GM21619 (cell line): ENCODE measurements at regions not wholly inside any gene's neighbourhood (a gene's known extent, or its start where the extent isn't known, plus 50 kb on each side); places are given as distances from the start of the nearest gene placed in this dataset.
"Not testable (repeated sequence)": the region's sequence is repeated elsewhere in the genome, so short reads cannot be mapped to it uniquely, and the experiment has no call there.

Source experiments
- ATAC-seq: cut with Tn5 transposase; IDR thresholded peaks from one replicate; pipeline ENCODE4 v1.9.1; 2021; ENCODE audit not compliant: unreplicated experiment

DNA sequence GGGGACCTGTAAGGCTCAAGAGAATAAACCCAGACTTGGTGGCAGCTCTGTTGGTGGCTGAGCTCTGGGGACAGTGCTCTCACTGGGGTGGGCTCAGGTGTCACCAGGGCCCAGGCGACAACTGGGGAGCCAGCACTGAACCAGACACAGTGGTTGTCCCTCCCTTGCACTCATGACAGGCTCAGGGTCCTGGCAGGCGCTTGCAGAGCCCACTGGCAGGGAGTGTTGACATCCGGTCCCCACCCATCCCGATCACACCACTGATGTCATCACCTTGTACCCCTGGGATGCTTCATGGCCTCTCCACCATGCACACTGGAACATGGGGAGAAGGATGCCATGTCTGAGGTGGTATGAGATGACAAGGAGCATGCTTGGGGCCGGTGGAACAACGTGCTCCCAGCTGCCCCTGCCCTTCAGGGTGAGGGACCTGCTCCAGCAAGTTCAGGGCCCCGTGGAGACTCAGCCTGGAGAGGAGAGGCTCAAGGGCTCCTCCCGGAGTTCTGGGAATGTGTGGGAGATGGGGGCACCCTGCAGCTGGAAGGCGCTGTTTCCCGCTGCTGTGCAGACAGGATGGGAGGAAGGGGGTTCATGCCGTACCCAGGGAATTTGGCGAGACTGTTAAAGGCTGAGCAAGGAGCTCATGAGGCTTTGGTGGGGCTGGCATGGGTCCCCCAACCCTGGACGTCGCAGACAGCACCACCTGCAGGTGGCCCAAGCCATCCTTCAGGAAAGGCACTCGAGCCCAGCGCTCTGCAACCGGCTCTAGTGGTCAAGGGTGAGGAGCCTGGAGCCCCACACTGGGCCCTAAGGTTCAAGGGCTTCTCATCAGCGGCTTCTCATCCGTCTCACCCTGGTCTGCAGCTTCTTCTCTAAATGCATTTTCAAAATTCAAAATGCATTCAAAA, 141.1 kb upstream of the ZNF469 start:
- ATAC-seq, result not testable (repeated sequence)

DNA sequence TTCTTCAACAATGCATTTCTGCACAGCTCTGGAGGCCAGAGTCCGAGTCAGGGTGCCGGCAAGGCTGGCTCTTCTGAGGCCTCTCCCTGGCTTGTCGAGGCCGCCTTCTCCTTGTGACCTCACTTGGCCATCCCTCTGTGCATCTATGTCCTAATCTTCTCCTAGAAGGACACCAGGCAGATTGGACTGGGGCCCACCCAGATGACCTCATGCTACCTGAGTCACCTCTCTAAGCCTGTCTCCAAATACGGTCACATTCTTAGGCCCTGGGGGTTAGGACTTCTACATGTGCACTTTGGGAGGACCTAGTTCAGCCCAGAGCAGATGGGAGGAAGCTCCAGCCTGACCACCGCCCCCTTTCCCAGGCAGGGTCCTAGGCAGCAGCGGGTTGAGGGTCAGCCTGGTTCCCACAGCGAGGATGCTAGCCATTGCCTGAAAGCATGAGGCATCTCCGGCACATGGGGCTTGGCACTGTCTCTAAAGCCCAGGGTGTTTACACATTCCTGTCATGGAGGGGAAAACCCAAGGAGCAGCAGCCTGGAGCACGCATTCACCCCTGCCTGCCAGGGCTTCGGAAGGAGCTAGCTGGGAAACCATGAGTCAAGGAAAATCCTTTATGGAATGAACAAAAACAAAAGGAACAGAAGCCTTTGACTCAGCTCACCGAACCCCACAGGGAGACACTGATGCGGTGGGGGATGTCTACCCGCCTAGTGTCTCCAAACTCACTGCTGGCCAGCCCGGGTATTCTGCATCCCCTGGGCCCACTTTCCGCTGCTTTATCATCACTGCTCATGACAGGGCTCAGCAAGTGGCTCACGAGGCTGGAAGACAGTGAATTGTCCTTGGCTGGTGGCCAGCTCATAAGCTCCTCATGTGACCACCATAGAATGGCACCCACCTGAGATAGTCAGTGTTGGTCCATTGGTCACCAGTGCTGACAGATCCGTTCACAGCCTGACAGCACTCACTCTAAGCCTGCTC, 140.2 kb upstream of the ZNF469 start:
- not testable (repeated sequence) for ATAC-seq

DNA sequence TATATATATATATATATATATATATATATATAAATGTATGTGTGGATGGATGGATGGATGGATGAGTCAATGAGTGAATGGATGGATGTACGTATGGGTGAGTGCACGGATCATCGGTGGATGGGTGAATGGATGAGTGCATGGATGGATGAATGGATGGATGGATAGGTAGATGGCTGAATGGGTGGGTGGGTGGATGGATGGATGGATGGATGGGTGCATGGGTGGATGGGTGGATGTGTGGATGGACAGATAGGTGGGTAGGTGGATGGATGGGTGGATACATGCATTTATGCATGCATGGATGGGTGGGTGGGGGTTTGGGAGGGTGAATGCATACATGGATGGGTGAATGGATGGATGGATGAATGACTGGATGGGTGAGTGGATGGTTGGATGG, 138.8 kb upstream of the ZNF469 start:
- ATAC-seq, result not testable (repeated sequence)

DNA sequence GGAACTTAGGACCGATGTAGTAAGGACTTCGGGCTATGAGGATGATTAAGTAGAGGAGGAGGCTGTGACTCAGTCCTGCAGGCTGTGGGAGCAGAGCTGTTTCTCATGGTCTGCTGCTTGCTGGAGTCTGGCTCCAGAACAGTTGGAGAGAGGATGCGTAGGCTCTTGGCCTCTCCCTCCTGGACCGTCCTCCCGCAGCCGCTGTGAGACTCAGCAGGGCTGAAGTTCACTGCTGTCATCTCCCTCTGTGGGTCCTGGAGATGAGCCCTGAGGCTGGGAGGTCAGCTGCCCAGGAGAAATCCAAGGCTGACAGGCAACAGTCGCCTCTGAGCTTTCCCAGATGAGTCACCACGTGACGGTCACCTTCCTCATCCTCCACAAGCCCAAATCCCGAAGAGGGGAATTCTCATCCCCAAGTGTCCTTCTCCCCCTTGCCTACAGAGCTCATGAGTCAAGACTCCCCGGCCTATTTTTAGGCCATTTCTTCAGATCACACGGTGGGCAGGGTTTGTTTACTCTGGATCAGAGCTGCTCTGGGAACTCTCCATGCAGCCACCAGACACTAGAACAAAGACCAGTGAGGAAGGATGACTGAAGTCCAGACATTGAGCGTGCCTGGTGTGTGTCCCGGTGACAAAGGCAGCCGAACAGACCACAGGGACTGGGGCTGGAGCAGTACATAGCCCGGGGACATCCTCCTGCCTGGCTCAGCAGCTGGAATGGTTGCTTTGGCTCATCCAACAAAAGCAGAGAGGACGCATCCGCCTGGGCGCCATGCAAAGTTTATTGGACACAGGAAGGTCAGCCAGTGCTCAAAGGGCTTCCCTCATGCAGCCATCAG, 137.3 kb upstream of the ZNF469 start:
- not testable (repeated sequence) for ATAC-seq

DNA sequence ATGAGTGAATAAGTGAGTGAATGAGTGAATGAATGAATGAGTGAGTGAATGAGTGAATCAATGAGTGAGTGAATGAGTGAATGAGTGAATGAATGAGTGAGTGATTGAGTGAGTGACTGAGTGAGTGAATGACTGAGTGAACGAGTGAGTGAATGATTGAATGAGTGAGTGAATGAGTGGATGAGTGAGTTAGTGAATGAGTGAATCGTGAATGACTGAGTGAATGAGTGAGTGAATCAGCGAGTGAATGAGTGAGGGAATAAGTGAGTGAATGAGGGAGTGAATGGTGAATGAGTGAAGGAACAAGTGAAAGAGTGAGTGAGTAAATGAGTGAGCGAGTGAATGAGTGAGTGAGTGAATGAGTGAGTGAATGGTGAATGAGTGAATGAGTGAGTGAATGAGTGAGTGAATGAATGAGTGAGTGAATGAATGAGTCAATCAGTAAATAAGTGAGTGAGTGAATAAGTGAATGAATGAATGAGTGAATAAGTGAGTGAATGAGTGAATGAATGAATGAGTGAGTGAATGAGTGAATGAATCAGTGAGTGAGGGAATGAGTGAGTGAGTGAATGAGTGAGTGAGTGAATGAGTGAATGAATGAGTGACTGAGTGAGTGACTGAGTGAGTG, 135.7 kb upstream of the ZNF469 start:
- ATAC-seq, result not testable (repeated sequence)

DNA sequence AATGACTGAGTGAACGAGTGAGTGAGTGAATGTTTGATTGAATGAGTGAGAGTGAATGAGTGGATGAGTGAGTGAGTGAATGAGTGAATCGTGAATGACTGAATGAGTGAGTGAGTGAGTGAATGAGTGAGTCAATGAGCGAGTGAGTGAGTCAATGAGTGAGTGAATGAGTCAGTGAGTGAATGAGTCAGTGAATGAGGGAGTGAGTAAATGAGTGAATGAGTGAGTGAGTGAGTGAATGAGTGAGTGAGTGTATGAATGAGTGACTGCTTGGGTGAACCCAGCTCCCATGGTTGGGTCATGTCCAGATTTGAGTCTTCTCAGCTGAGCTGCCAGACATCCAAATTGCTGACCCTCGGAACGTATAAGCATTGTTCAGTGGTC, 135.2 kb upstream of the ZNF469 start:
- ATAC-seq, result not testable (repeated sequence)

DNA sequence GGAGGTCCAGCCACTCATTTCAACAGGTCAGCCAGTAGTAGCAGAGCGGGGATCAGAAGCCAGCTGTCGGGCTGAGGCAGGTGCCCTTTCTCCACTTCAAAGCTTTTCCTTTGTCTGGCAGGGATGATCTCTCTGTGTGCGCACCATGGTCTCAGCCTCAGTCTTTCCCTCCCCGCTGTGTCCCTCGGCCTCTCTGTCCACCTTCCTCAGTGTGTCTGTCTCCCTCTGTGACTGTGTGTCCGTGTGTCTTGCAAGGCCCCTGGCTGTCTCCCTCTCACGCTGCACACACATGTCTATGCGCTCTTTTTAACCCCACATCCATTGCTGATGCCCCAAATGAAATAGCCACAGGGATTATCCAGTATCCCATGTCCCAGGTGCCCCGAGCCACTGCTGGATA, 134.0 kb upstream of the ZNF469 start:
- not testable (repeated sequence) for ATAC-seq

DNA sequence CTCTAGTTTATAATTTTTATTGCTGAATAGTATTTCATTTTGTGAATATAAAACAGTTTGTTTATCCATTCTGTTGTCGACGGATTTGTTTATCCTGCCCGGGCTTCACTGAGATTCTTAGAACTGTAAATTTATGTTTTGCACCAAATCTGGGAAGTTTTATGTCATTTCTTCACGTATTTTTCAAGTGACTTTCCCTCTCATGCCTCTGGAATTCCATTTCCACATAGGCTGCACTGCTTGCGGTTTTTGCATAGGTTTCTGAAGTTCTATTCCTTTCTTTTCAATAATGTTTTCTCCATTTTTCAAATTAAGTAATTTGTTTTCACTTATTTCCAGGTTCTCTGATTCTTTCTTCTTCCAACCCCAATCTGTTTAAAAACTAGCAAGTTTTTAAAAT, 132.4 kb upstream of the ZNF469 start:
- not testable (repeated sequence) for ATAC-seq

DNA sequence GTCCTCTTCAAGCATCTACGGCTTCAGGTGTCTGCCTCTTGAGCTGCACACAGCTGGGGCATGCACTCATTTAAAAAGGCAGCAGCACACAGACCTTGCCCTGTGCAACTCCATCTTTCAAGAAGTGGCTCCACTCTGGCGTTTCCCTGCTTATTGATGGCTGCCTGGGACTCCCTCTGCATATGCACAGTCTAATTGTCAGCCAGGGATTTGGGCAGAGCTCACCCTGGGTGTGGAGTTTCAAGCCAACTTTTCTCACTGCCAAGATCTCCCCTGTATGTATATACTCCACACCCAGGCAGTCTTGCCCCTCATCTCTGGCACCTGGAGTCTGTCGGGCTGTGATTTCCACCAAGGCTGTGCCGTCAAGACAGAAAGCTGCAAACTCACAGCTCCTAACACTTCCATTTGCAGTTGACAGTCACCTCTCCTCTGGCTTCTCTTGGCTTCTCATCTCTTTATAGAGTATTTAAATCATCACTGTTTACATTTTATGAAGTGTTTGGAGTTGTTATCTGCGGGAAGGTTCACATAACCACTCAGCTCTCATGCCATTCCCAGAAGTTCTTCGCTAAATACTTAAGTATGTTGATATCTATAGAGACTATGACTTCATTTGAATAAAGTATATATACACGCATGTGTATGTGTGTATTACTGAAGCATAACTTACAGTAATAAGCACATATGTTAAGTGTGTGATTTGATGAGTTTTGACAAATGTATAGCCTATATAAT, 130.5 kb upstream of the ZNF469 start:
- ATAC-seq, result not testable (repeated sequence)

DNA sequence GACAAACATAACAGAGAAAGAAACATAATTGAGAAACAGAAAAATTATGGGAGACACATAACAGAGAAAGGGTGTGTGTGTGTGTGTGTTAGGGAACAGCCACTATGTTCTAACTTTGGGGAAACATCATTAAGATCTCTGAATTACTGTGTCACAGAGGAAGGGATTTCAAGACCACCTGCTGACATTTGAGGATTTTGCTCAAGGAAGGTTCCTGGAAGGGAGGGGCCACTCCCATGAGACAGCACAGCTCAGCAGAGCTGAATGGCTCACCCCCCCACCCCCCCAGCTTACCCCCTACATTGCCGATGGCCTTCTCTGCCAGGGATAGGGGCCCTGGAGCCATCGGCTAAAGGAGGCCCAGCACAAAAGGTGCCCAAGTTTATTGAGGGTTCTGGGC, 124.6 kb upstream of the ZNF469 start:
- not testable (repeated sequence) for ATAC-seq

DNA sequence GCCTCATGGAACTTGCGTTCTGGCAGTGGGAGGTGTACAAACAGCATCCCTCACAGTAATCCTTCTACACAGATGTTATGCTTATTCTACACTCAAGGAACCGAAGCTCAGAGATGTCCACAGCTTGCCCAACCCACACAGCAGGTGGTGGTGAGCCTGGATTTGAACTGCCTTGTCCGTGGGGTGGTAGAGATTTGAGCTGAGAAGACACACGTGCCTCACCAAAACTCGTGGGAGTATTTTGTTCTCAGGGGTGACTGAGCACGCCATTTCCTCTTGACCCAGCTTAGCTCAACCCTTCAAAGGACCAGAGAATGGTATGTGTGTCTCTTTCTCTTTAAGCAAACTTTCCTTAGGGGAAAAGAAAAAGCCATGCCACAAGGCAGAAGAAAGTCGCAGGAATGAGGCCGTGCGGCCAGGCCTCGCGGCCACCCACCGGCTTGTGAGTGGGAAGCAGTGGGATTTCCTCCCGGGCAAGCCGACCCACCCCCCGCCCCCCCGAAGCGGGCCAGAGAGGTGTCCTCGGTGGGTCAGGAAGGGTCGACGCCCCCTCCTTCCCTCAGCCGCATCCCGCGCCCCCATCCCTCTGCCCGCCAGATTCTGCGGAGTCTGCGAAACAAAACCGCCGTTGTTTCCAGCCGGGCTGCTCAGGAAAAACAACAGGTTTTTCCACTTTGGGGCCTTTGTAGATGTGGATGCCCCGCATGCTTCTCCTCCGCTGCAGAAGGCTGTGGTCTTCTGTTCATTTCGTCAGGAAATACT, 123.8 kb upstream of the ZNF469 start:
- not testable (repeated sequence) for ATAC-seq

DNA sequence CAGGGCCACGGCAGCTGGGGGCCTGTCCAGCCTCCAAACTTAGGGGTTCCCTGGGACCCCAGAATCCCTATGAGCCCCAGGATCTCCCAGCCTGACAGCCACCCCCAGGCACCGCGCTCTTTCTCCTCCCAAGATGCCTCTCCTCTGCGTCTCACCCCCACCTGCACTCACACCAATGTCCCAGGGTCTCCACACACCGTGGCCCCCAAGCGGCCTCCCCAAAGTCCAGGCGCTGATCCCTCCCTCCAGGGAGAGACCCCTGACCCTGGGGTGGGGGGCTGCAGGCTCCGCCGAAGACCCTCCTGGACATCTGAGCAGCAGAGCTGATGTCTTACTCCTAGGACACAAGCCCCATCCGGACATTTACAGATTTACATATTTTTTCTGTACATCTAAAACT, 123.2 kb upstream of the ZNF469 start:
- ATAC-seq, result not testable (repeated sequence)

DNA sequence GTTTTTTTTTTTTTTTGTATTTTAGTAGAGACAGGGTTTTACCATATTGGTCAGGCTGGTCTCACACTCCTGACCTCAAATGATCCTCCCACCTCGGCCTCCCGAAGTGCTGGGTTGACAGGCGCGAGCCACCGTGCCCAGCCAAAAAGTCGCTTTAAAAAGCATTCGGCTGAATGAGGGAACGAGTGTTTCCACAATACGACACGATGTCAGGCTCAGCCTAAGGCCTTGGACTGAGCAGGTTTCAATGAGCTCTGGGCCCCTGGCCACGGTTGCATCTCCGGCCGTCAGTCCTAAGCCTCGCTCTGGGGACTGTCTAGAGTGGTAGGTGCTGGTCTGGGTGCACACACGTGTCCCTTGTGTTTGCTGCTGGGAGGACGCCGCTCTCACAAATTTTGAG, 122.6 kb upstream of the ZNF469 start:
- not testable (repeated sequence) for ATAC-seq

DNA sequence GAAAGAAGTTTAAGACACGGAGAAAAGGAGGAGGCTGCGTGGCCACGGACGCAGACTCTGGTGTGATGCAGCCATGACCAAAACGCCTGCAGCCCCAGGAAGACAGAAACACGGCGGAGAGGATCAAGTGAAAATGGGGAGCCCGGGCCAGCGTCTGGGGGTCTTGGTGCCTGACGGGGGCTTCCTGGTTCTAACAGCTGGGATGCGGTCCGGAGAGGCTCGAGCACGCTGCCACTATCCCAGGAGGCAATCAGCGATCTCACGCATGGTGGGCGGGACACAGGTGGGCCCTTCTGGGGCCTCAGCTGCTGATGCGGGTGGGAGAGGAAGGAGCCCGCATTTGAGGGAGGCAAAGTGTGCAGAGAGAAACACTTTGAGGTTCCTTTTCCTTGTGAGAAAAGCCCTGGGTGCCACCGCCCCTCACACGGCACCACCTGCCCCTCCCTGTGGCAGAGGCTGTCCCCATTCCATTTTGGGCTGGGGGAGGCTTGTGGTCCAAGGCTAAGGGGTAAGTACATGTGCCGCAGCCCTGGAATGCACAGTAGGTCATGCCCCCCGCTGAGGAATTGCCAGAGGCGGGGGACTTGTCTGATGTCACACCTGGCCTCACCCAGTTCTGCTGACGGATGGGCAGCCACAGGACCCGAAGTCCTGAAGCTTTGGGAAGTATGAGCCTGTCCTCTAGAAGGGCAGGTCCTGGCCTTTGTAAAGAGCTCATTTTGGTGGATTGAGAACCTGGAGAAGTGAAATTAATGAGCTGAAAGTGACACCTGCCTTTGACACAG, 121.7 kb upstream of the ZNF469 start:
- not testable (repeated sequence) for ATAC-seq

DNA sequence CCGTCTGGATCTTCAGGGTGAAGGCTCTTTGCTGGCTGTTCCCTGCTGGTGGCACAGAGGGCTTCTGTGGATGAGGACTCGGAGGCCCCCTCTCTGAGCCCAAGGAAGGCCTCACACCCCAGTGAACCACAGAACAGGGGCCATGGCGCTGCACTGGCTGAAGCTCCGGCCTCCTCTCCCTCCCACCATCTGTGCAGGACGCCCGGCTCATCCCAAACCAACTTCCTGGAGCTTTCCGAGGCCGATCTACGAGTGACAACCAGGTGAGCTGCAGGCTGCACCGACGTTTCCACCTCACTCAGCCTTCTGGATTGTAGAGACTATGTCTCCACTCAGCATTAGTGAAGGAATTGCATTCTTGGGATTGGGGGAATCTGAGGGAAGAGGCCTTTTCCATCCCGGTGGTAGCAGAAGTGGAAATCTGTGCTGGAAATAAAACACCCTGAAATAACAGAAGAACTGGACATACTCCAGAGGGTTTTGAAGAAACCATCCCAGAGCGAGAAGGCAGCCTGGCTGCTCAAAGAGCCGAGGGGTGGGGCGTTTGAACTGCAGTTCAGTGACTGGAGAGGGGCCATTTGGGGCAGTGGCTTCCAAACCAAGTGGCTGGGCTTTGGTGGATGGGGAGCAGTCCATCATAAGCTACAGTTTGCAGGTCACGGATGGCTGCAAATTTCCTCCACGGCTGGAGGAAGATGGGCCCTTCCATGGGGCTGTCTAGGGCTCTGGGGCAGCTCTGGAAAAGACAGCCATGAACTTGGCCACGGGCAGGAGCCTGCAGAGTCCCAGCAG, 120.7 kb upstream of the ZNF469 start:
- ATAC-seq, result not testable (repeated sequence)

DNA sequence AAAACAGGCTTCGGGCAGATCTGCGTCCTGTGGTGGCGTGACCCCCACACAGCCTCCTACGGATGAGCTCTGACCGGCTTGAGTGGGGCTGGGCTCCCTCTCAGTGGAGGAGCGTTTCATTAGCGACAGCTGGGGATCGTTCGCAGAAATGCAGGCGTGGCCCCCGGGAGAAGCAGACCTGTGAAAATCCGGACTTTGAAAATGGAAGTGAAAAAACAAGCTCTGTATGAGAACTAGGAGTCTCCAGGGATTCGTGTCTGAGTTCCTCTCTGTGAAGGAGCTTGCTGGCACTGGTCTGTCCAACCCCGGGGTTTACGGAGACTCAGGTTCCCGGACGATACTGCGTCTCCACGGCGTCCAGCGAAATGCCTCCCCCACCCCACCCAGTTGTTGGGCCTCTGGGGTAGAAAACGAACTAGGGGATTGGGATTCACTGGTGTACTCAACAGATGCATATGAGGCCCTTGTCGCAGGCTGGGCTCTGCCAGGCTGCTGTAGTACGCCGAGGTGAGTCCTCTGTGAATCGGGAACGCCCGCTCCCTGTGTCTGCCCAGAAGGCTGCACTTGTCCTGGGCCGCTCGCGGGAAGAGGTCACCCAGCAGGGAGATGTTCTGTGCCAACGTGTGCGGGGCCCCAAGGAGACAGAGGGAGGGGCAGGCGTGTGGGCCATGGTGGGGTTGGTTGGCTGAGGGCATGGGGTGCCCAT, 119.7 kb upstream of the ZNF469 start:
- not testable (repeated sequence) for ATAC-seq
